HCT116 (cell line): ENCODE measurements at regions not wholly inside any gene's neighbourhood (a gene's known extent, or its start where the extent isn't known, plus 50 kb on each side); places are given as distances from the start of the nearest gene placed in this dataset.

Source experiments
- ATAC-seq: fragments of 200-7000 bp; cut with Tn5 transposase; 2 replicates; pipeline ENCODE4 v1.9.1; 2020; ENCODE audit warnings: mild to moderate bottlenecking, moderate library complexity
- BruUV-seq: library from RNA; stranded (reverse); fragments of 400-500 nt; replicated peaks from 2 replicates; lab custom pipeline; 2021; lab: Mats Ljungman, UMichigan
- CTCF ChIA-PET: fragments of 300-600 bp; sonication (Branson Sonifier 250); formaldehyde crosslinking; loops from one replicate; lab custom pipeline; 2021; ENCODE audit warnings: antibody characterized with exemption; lab: Charles Lee
- POLR2A ChIA-PET: fragments of 300-600, 350-600 bp; sonication (Branson Sonifier 250); formaldehyde crosslinking; loops from one replicate; lab custom pipeline; 2021; ENCODE audit warnings: antibody characterized with exemption; lab: Charles Lee
- RAD21 ChIA-PET, 2 experiments: fragments of 300-600 bp; sonication (Branson Sonifier 250); formaldehyde crosslinking; loops; one replicate each; lab custom pipeline; 2023; ENCODE audit warnings: low total read pairs in 2 of 2; ENCODE audit not compliant: uncharacterized antibody in 2 of 2, unreplicated experiment in 2 of 2, low non-redundant PET in 1 of 2; lab: Charles Lee
- DNase-seq: peaks from one replicate; pipeline ENCODE4 v3.0.0-alpha.2; 2010; ENCODE audit warnings: low read depth, low spot score
- H2AFZ ChIP-seq: fragments of 200-600 bp; shearing (Covaris generic), sonication (generic); 2 replicates; pipeline ENCODE4 v1.6.1; 2017; ENCODE audit warnings: low read depth, mixed run types, mixed read lengths, antibody characterized with exemption, low read length; ENCODE audit not compliant: poor library complexity, severe bottlenecking
- H3K27ac ChIP-seq: 2 replicates; pipeline ENCODE4 v1.5.1; 2012; ENCODE audit warnings: low read depth, low read length
- H3K27me3 ChIP-seq: fragments of 200-600 bp; sonication (generic); 2 replicates; pipeline ENCODE4 v1.6.1; 2016; ENCODE audit warnings: mixed run types, low read length, mixed read lengths; ENCODE audit not compliant: insufficient read depth
- H3K36me3 ChIP-seq, 2 experiments: fragments of 200-500 bp in 1 of 2; fragments of 200-600 bp in 1 of 2; sonication (Bioruptor generic) in 1 of 2; sonication (generic) in 1 of 2; 2 replicates each; pipeline versions ENCODE4 v1.5.1 to v1.6.1; 2014 to 2016; ENCODE audit warnings: low read length in 2 of 2, inconsistent platforms in 1 of 2, mixed read lengths in 1 of 2, mixed run types in 1 of 2; ENCODE audit not compliant: insufficient read depth in 2 of 2, control insufficient read depth in 1 of 2
- H3K4me1 ChIP-seq, 2 experiments: fragments of 200-600 bp in 1 of 2; sonication (generic) in 1 of 2; 2 replicates each; pipeline versions ENCODE4 v1.5.1 to v1.6.1; 2012 to 2017; ENCODE audit warnings: low read length in 2 of 2, inconsistent platforms in 1 of 2, mild to moderate bottlenecking in 1 of 2, mixed read lengths in 1 of 2, mixed run types in 1 of 2, moderate library complexity in 1 of 2; ENCODE audit not compliant: insufficient read depth in 2 of 2, control insufficient read depth in 1 of 2
- H3K4me2 ChIP-seq: fragments of 200-600 bp; sonication (generic); 2 replicates; pipeline ENCODE4 v1.6.1; 2017; ENCODE audit warnings: mixed run types, low read length, mixed read lengths
- H3K4me3 ChIP-seq, 2 experiments: fragments of 200-600 bp in 1 of 2; sonication (generic) in 1 of 2; replicated peaks in 1 of 2; 2 replicates each; pipeline ENCODE4 v1.5.1; 2011 to 2016; ENCODE audit warnings: low read length in 2 of 2, control low read depth in 1 of 2, low read depth in 1 of 2, mild to moderate bottlenecking in 1 of 2, mixed read lengths in 1 of 2, mixed run types in 1 of 2
- H3K79me2 ChIP-seq: fragments of 200-600 bp; sonication (generic); 2 replicates; pipeline ENCODE4 v1.6.1; 2017; ENCODE audit warnings: mild to moderate bottlenecking, mixed run types, low read length, moderate library complexity, mixed read lengths; ENCODE audit not compliant: insufficient read depth
- H3K9ac ChIP-seq: fragments of 200-600 bp; sonication (generic); 2 replicates; pipeline ENCODE4 v1.6.1; 2016; ENCODE audit warnings: low read length, mixed read lengths
- H3K9me2 ChIP-seq: fragments of 200-600 bp; sonication (generic), shearing (Covaris generic); 2 replicates; pipeline ENCODE4 v1.6.1; 2017; ENCODE audit warnings: mixed run types, mild to moderate bottlenecking, moderate library complexity; ENCODE audit not compliant: insufficient read depth
- H3K9me3 ChIP-seq, 2 experiments: fragments of 200-500 bp in 1 of 2; fragments of 200-600 bp in 1 of 2; sonication (Bioruptor generic) in 1 of 2; sonication (generic) in 1 of 2; 2 replicates each; pipeline ENCODE4 v1.6.1; 2014 to 2017; ENCODE audit warnings: low read length in 2 of 2, mixed read lengths in 2 of 2, inconsistent platforms in 1 of 2, low read depth in 1 of 2, mild to moderate bottlenecking in 1 of 2, mixed run types in 1 of 2, moderate library complexity in 1 of 2; ENCODE audit not compliant: control insufficient read depth in 1 of 2, insufficient read depth in 1 of 2
- H4K20me1 ChIP-seq: fragments of 200-600 bp; sonication (generic), shearing (Covaris generic); 2 replicates; pipeline ENCODE4 v1.6.1; 2017; ENCODE audit warnings: mixed run types, mild to moderate bottlenecking, moderate library complexity; ENCODE audit not compliant: insufficient read depth
- CEBPB ChIP-seq: IDR thresholded peaks from 2 replicates; pipeline ENCODE4 v1.6.1; 2012; ENCODE audit warnings: low read depth
- EGR1 ChIP-seq: IDR thresholded peaks from 2 replicates; pipeline ENCODE4 v1.6.1; 2012; ENCODE audit warnings: low read depth
- EZH2phosphoT487 ChIP-seq: fragments of 200-600 bp; IDR thresholded peaks from 2 replicates; pipeline ENCODE4 v1.6.1; 2018; ENCODE audit warnings: antibody characterized with exemption, borderline replicate concordance
- FOSL1 ChIP-seq: IDR thresholded peaks from 2 replicates; pipeline ENCODE4 v1.6.1; 2012; ENCODE audit warnings: low read depth
- POLR2A ChIP-seq: IDR thresholded peaks from 2 replicates; pipeline ENCODE4 v1.7.0; 2011; ENCODE audit warnings: borderline replicate concordance; ENCODE audit not compliant: insufficient read depth, insufficient read length; ENCODE audit errors: extremely low read depth
- POLR2AphosphoS5 ChIP-seq: IDR thresholded peaks from 2 replicates; pipeline ENCODE4 v1.6.1; 2011; ENCODE audit warnings: mild to moderate bottlenecking, low read depth, low read length, moderate library complexity
- REST ChIP-seq: IDR thresholded peaks from 2 replicates; pipeline ENCODE4 v1.6.1; 2012; ENCODE audit warnings: low read depth
- SRF ChIP-seq: IDR thresholded peaks from 2 replicates; pipeline ENCODE4 v1.6.1; 2012; ENCODE audit warnings: low read depth
- ZNF274 ChIP-seq: fragments of 200-500 bp; sonication (Bioruptor generic); IDR thresholded peaks from 2 replicates; pipeline ENCODE4 v1.6.1; 2014; ENCODE audit warnings: mild to moderate bottlenecking, low read depth, low read length, inconsistent platforms
- intact Hi-C: fragments of 100-400 bp; cut with micrococcal nuclease; formaldehyde crosslinking; loops from 2 replicates; pipeline ENCODE4 v1.10.0; 2022
- TF ChIP-seq, protein P1 (sequence below), 3 experiments: fragments of 200-600 bp in 1 of 3; sonication (generic) in 1 of 3; IDR thresholded peaks in 2 of 3; conservative IDR thresholded peaks in 1 of 3; 2 replicates each; pipeline ENCODE4 v1.5.1; 2012 to 2017; ENCODE audit warnings: low read depth in 2 of 3, low read length in 2 of 3, antibody characterized with exemption in 1 of 3, borderline replicate concordance in 1 of 3, control low read depth in 1 of 3, mild to moderate bottlenecking in 1 of 3, mixed read lengths in 1 of 3, mixed run types in 1 of 3, moderate library complexity in 1 of 3; ENCODE audit not compliant: insufficient read depth in 1 of 3

DNA sequence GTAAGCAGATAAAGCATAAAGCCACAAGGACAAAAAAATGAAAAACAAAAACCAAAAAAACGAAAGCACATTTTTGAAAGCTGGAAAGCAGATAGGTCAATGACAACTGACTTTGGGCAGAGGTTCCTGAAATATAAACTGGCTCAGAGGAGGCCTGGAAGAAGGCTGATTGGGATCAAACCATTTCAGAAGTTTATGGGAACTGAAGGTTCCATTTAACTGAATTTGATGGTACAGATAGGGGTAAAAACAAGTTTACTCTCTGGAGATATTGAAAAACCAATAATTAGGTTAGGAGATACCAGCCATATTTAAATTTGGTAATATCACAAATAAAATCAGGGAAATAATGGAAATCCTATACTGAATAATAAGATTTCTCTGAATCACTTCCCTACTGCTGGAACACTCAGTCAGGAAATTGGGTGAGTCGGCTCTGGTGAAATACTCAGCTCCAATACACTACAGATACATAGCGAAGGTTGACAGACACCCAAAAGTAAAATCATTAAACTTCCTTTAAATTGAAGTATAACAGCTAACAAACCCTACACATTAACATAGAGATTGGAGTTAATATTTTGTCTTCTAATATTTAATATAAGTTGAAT is 1584.3 kb downstream of the STIM2 start:
- H2AFZ ChIP-seq, result no peak overlapping the region
- no TSS peak for BruUV-seq
- H3K4me3 ChIP-seq, result no peak overlapping the region
- intact Hi-C loops, result no loop called here
- ATAC-seq (no peak), DNase-seq (no peak)
- H3K27me3 ChIP-seq, result no peaks in the 10 kb centered on the region
- H3K4me1 ChIP-seq, result no peaks in the 10 kb centered on the region
- H3K27ac ChIP-seq, result no peak overlapping the region
- RAD21 ChIA-PET, result no interaction called here
- no peaks in the 10 kb centered on the region for H3K9me2 ChIP-seq
- no peaks in the 10 kb centered on the region for H4K20me1 ChIP-seq
- no peaks in the 10 kb centered on the region for H3K79me2 ChIP-seq
- H3K9me3 ChIP-seq, result no peaks in the 10 kb centered on the region
- CTCF ChIA-PET, result no interaction called here
- no peaks in the 10 kb centered on the region for H3K36me3 ChIP-seq
- POLR2A ChIA-PET, result no interaction called here
- TF ChIP-seq EGR1 (no peak), POLR2A (no peak), POLR2AphosphoS5 (no peak), EZH2phosphoT487 (no peak), CEBPB (no peak), FOSL1 (no peak), SRF (no peak), ZNF274 (no peak), REST (no peak)
- TF ChIP-seq, protein P1, sequence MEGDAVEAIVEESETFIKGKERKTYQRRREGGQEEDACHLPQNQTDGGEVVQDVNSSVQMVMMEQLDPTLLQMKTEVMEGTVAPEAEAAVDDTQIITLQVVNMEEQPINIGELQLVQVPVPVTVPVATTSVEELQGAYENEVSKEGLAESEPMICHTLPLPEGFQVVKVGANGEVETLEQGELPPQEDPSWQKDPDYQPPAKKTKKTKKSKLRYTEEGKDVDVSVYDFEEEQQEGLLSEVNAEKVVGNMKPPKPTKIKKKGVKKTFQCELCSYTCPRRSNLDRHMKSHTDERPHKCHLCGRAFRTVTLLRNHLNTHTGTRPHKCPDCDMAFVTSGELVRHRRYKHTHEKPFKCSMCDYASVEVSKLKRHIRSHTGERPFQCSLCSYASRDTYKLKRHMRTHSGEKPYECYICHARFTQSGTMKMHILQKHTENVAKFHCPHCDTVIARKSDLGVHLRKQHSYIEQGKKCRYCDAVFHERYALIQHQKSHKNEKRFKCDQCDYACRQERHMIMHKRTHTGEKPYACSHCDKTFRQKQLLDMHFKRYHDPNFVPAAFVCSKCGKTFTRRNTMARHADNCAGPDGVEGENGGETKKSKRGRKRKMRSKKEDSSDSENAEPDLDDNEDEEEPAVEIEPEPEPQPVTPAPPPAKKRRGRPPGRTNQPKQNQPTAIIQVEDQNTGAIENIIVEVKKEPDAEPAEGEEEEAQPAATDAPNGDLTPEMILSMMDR (IDR thresholded peaks at IDR 0.05 in 2 of 3, conservative IDR thresholded peaks at IDR 0.05 in 1 of 3; ENCODE audit: borderline replicate concordance in 1 of 3, insufficient read depth in 1 of 3, low read depth in 2 of 3, low read length in 2 of 3), result no peak
- H3K9ac ChIP-seq, result no peak overlapping the region
- no peak overlapping the region for H3K4me2 ChIP-seq
